K562 (cell line): ENCODE measurements at regions not wholly inside any gene's neighbourhood (a gene's known extent, or its start where the extent isn't known, plus 50 kb on each side); places are given as distances from the start of the nearest gene placed in this dataset.
"Not testable (repeated sequence)": the region's sequence is repeated elsewhere in the genome, so short reads cannot be mapped to it uniquely, and the experiment has no call there.

ENCODE experiments used
- ATAC-seq: fragments of 200-7000 bp; cut with Tn5 transposase; 3 replicates; pipeline ENCODE4 v1.9.1; 2020; ENCODE audit warnings: moderate library complexity
- BruUV-seq: library from RNA; stranded (reverse); fragments of 400-500 nt; replicated peaks from 2 replicates; lab custom pipeline; 2021; lab: Mats Ljungman, UMichigan
- CTCF ChIA-PET: fragments of 300-600 bp; formaldehyde crosslinking; extraction: SDS; loops from one replicate; lab custom pipeline; 2021; ENCODE audit warnings: low intra/inter-chr PET ratio; lab: Yijun Ruan, JAX
- POLR2A ChIA-PET: fragments of 300-600, 350-650 bp; sonication (Branson Sonifier 250); formaldehyde crosslinking; extraction: SDS; loops from one replicate; lab custom pipeline; 2021; ENCODE audit warnings: antibody characterized with exemption, inconsistent platforms; lab: Yijun Ruan, JAX
- DNase-seq, 4 experiments: peaks; one replicate each; pipeline versions ENCODE4 v3.0.0 to v3.0.0-alpha.2; 2011 to 2018; ENCODE audit warnings: low spot score in 3 of 4, mixed read lengths in 3 of 4; ENCODE audit errors: extremely low read depth in 1 of 4
- FAIRE-seq: peaks from 2 replicates; lab custom pipeline; 2011; peaks lifted over from hg19 to GRCh38; lab: Jason Lieb, UNC
- H2AFZ ChIP-seq: 2 replicates; pipeline ENCODE4 v1.6.0; 2011; ENCODE audit warnings: low read depth, low read length, control low read depth, inconsistent platforms
- H3K27ac ChIP-seq: fragments of 200-600 bp; 3 replicates; pipeline ENCODE4 v1.8.0; 2011; ENCODE audit warnings: low read depth, mild to moderate bottlenecking, control low read depth, inconsistent platforms, low read length, moderate library complexity, mixed read lengths; ENCODE audit errors: extremely low read depth
- H3K27me3 ChIP-seq, 2 experiments: fragments of 300-600 bp in 1 of 2; 2 replicates in 1 of 2; 3 replicates in 1 of 2; pipeline versions ENCODE4 v1.6.0 to v1.8.0; 2011; ENCODE audit warnings: inconsistent platforms in 2 of 2, low read length in 2 of 2, mild to moderate bottlenecking in 1 of 2, mixed read lengths in 1 of 2, moderate library complexity in 1 of 2; ENCODE audit not compliant: control insufficient read depth in 2 of 2, insufficient read depth in 2 of 2
- H3K36me3 ChIP-seq: fragments of 300-600 bp; 3 replicates; pipeline ENCODE4 v1.8.0; 2011; ENCODE audit warnings: mild to moderate bottlenecking, low read length, inconsistent platforms; ENCODE audit not compliant: control insufficient read depth, insufficient read depth
- H3K4me1 ChIP-seq, 2 experiments: fragments of 200-600 bp in 1 of 2; replicated peaks in 1 of 2; 2 replicates in 1 of 2; 3 replicates in 1 of 2; pipeline versions ENCODE4 v1.5.1 to v1.8.0; 2011; ENCODE audit warnings: inconsistent platforms in 2 of 2, low read length in 2 of 2, mild to moderate bottlenecking in 1 of 2, mixed read lengths in 1 of 2, moderate library complexity in 1 of 2; ENCODE audit not compliant: control insufficient read depth in 2 of 2, insufficient read depth in 2 of 2
- H3K4me2 ChIP-seq: 2 replicates; pipeline ENCODE4 v1.6.1; 2011; ENCODE audit warnings: low read length, control low read depth, inconsistent platforms, mixed read lengths; ENCODE audit not compliant: insufficient read depth
- H3K4me3 ChIP-seq: fragments of 200-600 bp; sonication (generic), shearing (Covaris generic); 2 replicates; pipeline ENCODE4 v1.5.1; 2016; ENCODE audit warnings: control low read depth, inconsistent platforms
- H3K79me2 ChIP-seq: fragments of 200-600 bp; 3 replicates; pipeline ENCODE4 v1.8.0; 2011; ENCODE audit warnings: low read length, inconsistent platforms; ENCODE audit not compliant: control insufficient read depth, insufficient read depth
- H3K9ac ChIP-seq, 2 experiments: 2 replicates each; pipeline versions ENCODE4 v1.6.0 to v1.6.1; 2011; ENCODE audit warnings: low read depth in 2 of 2, low read length in 2 of 2, control low read depth in 1 of 2, inconsistent platforms in 1 of 2, mild to moderate bottlenecking in 1 of 2, mixed read lengths in 1 of 2; ENCODE audit not compliant: insufficient read depth in 1 of 2
- H3K9me1 ChIP-seq: one replicate; pipeline ENCODE4 v1.6.0; 2011; ENCODE audit warnings: inconsistent platforms, mild to moderate bottlenecking, low read length, moderate library complexity; ENCODE audit not compliant: control insufficient read depth, insufficient read depth
- H3K9me3 ChIP-seq: replicated peaks from 2 replicates; pipeline ENCODE4 v1.5.1; 2011; ENCODE audit warnings: low read depth, low read length, inconsistent platforms; ENCODE audit not compliant: control insufficient read depth, insufficient read depth
- H4K20me1 ChIP-seq: replicated peaks from 2 replicates; pipeline ENCODE4 v1.6.1; 2011; ENCODE audit warnings: low read length, inconsistent platforms, mixed read lengths; ENCODE audit not compliant: control insufficient read depth, insufficient read depth
- GTF2A2 ChIP-seq: IDR thresholded peaks from 2 replicates; pipeline ENCODE4 v1.6.1; 2016; ENCODE audit warnings: mild to moderate bottlenecking, missing genetic modification characterization, missing compliant biosample characterization
- LARP7 ChIP-seq: fragments of 450-650 bp; IDR thresholded peaks from 2 replicates; pipeline ENCODE4 v1.6.1; 2016
- PHF21A ChIP-seq: fragments of 450-650 bp; IDR thresholded peaks from 2 replicates; pipeline ENCODE4 v1.6.1; 2017; ENCODE audit warnings: low read depth, borderline replicate concordance
- PRDM10 ChIP-seq: fragments of 450-650 bp; IDR thresholded peaks from 2 replicates; pipeline ENCODE4 v1.6.1; 2018; ENCODE audit not compliant: partially characterized antibody
- SAFB2 ChIP-seq: fragments of 200-400 bp; formaldehyde crosslinking; IDR thresholded peaks from 2 replicates; pipeline ENCODE4 v1.6.1; 2018; ENCODE audit warnings: borderline replicate concordance, low read length, low read depth, moderate library complexity; ENCODE audit not compliant: severe bottlenecking
- YY1 ChIP-seq, 3 experiments: IDR thresholded peaks; 2 replicates each; pipeline ENCODE4 v1.6.1; 2011; ENCODE audit warnings: low read length in 2 of 3, mild to moderate bottlenecking in 2 of 3, moderate library complexity in 2 of 3, borderline replicate concordance in 1 of 3, control low read depth in 1 of 3, low read depth in 1 of 3; ENCODE audit not compliant: insufficient read depth in 3 of 3, insufficient replicate concordance in 2 of 3, control insufficient read depth in 1 of 3, insufficient read length in 1 of 3; ENCODE audit errors: extremely low read depth in 1 of 3
- ZNF384 ChIP-seq: IDR thresholded peaks from 2 replicates; pipeline ENCODE4 v1.6.1; 2012; ENCODE audit warnings: low read depth, low read length, improper control_type of control experiment
- WGBS: fragments of 100-300 bp; shearing (Covaris generic); methylation state at CpG from one replicate; pipeline ENCODE4 v1.1.6; 2016; ENCODE audit warnings: low coverage, mixed read lengths; ENCODE audit not compliant: insufficient coverage; ENCODE audit errors: missing lambda C conversion rate; 5-methylcytosine and 5-hydroxymethylcytosine counted together
- in situ Hi-C: fragments of 300-500 bp; cut with MboI; formaldehyde crosslinking; loops from 4 replicates; pipeline ENCODE4 v1.15.0; 2018; ENCODE audit warnings: inconsistent platforms, mixed read lengths
- intact Hi-C: fragments of 100-400 bp; cut with micrococcal nuclease; formaldehyde crosslinking; loops from 2 replicates; pipeline ENCODE4 v1.14.2; 2022
- TF ChIP-seq, protein P1 (sequence below): fragments of 450-650 bp; IDR thresholded peaks from 2 replicates; pipeline ENCODE4 v1.6.1; 2016
- TF ChIP-seq, protein P2 (sequence below): conservative IDR thresholded peaks from 2 replicates; pipeline ENCODE4 v1.6.1; 2011; ENCODE audit warnings: low read depth, mild to moderate bottlenecking, low read length; ENCODE audit not compliant: control insufficient read depth

DNA sequence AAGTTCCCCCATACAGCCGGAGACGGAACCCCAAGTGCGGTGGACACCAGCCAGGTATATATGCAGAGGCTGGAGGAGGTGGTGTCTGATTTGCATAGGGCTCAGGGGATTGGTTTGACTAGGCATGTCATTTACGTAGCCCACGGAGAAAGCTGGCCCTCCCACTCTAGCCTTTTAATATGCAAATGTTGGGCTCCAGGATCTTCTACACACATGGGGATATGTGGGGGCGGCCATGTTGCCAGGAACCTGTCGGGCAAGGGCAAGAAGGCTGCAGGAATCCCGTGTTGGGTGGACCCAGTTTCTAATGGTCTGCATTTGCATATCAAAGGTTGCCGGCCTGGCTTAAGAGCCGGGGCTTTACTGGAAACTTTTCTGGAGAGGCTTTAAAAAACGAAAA is 57.4 kb downstream of the FTHL17 start:
- BruUV-seq, H3K9me1 ChIP-seq, H3K27ac ChIP-seq, H3K4me1 ChIP-seq, intact Hi-C loops, CTCF ChIA-PET, H3K36me3 ChIP-seq, H3K79me2 ChIP-seq, H3K9ac ChIP-seq, in situ Hi-C loops, H4K20me1 ChIP-seq, H3K4me3 ChIP-seq, H3K9me3 ChIP-seq, POLR2A ChIA-PET, H3K27me3 ChIP-seq, FAIRE-seq: not testable (repeated sequence)
- peak; percentile 66 for ATAC-seq
- 3% methylated on average over 8 of the region's 11 CpGs for WGBS
- Histone ChIP-seq H3K4me2 (0 out of 2 replicates have a peak overlapping the region, but pooled peaks have one; percentile 11), H2AFZ (peak overlapping the region; percentile 62; the same call in 1 of the 2 replicates)
- TF ChIP-seq YY1 (IDR thresholded peaks at IDR 0.05; ENCODE audit: borderline replicate concordance in 1 of 3, control insufficient read depth in 1 of 3, extremely low read depth in 1 of 3, insufficient read depth in 3 of 3, insufficient read length in 1 of 3, insufficient replicate concordance in 2 of 3, low read depth in 1 of 3, low read length in 2 of 3), result peak in 1 of 3 experiments; percentile 66
- TF ChIP-seq, protein P1, sequence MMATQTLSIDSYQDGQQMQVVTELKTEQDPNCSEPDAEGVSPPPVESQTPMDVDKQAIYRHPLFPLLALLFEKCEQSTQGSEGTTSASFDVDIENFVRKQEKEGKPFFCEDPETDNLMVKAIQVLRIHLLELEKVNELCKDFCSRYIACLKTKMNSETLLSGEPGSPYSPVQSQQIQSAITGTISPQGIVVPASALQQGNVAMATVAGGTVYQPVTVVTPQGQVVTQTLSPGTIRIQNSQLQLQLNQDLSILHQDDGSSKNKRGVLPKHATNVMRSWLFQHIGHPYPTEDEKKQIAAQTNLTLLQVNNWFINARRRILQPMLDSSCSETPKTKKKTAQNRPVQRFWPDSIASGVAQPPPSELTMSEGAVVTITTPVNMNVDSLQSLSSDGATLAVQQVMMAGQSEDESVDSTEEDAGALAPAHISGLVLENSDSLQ, result peak; percentile 20; the same call in 1 of the 2 replicates
- peak in 1 of 4 experiments; percentile 6 for DNase-seq

GRCh38 chrX:31012509-31013025 is 59.3 kb downstream of the FTHL17 start:
- no peaks in the 10 kb centered on the region for H3K36me3 ChIP-seq
- CTCF ChIA-PET, result no interaction called here
- ATAC-seq, result no peak
- TF ChIP-seq ZNF384, result no peak
- TF ChIP-seq, protein P2, sequence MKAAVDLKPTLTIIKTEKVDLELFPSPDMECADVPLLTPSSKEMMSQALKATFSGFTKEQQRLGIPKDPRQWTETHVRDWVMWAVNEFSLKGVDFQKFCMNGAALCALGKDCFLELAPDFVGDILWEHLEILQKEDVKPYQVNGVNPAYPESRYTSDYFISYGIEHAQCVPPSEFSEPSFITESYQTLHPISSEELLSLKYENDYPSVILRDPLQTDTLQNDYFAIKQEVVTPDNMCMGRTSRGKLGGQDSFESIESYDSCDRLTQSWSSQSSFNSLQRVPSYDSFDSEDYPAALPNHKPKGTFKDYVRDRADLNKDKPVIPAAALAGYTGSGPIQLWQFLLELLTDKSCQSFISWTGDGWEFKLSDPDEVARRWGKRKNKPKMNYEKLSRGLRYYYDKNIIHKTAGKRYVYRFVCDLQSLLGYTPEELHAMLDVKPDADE, result no peak
- no peak for TF ChIP-seq LARP7
- no peak for TF ChIP-seq PHF21A
- no peak for TF ChIP-seq GTF2A2
- TF ChIP-seq SAFB2, result no peak
- no peak for TF ChIP-seq PRDM10

More at GRCh38 chrX:31012509-31013025, 59.3 kb downstream of the FTHL17 start:
- in situ Hi-C loops (no loop called here), intact Hi-C loops (no loop called here)
- no peak for FAIRE-seq
- Histone ChIP-seq H3K27me3 (no peaks in the 10 kb centered on the region), H3K79me2 (no peaks in the 10 kb centered on the region), H3K9ac (no peak overlapping the region), H3K4me2 (no peak overlapping the region), H2AFZ (no peak overlapping the region), H3K9me1 (no peaks in the 10 kb centered on the region), H3K4me1 (no peaks in the 10 kb centered on the region), H3K9me3 (no peaks in the 10 kb centered on the region), H4K20me1 (no peaks in the 10 kb centered on the region), H3K4me3 (no peak overlapping the region), H3K27ac (no peak overlapping the region)
- no peak for DNase-seq
- POLR2A ChIA-PET, result no interaction called here
- WGBS, result 0% methylated on average over 6 of the region's 6 CpGs
- no TSS peak for BruUV-seq
